ENCODE measurements at regions not wholly inside any gene's neighbourhood (a gene's known extent, or its start where the extent isn't known, plus 50 kb on each side); places are given as distances from the start of the nearest gene placed in this dataset.
A peak's percentile ranks its signal among the peaks of the same experiment; 100 is the strongest.

- H3K36me3 ChIP-seq (ENCODE audit: control insufficient read depth in 2 of 3, insufficient read depth in 3 of 3, low read length in 3 of 3) = no peaks in the 10 kb centered on the region
- intact Hi-C loops (cut with micrococcal nuclease) = no loop called here
- no peaks in the 10 kb centered on the region for H3K9me3 ChIP-seq (ENCODE audit: control insufficient read depth in 2 of 3, low read length in 3 of 3)
- ATAC-seq = no peak
- H3K27me3 ChIP-seq (ENCODE audit: control insufficient read depth in 2 of 2, insufficient read depth in 2 of 2, low read length in 2 of 2) = no peaks in the 10 kb centered on the region
- Mint-ChIP-seq H3K27ac (peak overlapping the region in 1 of 9 donors; percentile 77), H3K36me3 (no peaks in the 10 kb centered on the region), H3K4me1 (no peaks in the 10 kb centered on the region), H3K27me3 (no peaks in the 10 kb centered on the region), H3K4me3 (no peak overlapping the region), H3K9me3 (peaks cover 0 to 6% (median 0%) of the 10 kb centered on the region in 11 donors)
- ChIA-PET POLR2A (no interaction called here), CTCF (no interaction called here)
- H3K27ac ChIP-seq (ENCODE audit: low read depth, low read length) = no peak overlapping the region
- DNase-seq = no peak
- no peaks in the 10 kb centered on the region for H3K4me1 ChIP-seq (ENCODE audit: control insufficient read depth in 2 of 2, insufficient read depth in 2 of 2, low read length in 2 of 2)
- H3K4me3 ChIP-seq (ENCODE audit: low read length) = no peak overlapping the region
Measured at GRCh38 chrX:81054904-81055303, 146.8 kb downstream of the HMGN5 start.

- no peak overlapping the region for H3K4me3 ChIP-seq (ENCODE audit: low read length)
- H3K36me3 ChIP-seq (ENCODE audit: control insufficient read depth in 2 of 3, insufficient read depth in 3 of 3, low read length in 3 of 3) = no peaks in the 10 kb centered on the region
- H3K9me3 Mint-ChIP-seq = peaks cover 0 to 21% (median 3%) of the 10 kb centered on the region in 11 donors
- H3K27ac Mint-ChIP-seq = no peak overlapping the region
- ChIA-PET CTCF (no interaction called here), POLR2A (no interaction called here)
- H3K4me1 Mint-ChIP-seq = no peaks in the 10 kb centered on the region
- no peaks in the 10 kb centered on the region for H3K4me1 ChIP-seq (ENCODE audit: control insufficient read depth in 2 of 2, insufficient read depth in 2 of 2, low read length in 2 of 2)
- no peaks in the 10 kb centered on the region for H3K27me3 ChIP-seq (ENCODE audit: control insufficient read depth in 2 of 2, insufficient read depth in 2 of 2, low read length in 2 of 2)
- intact Hi-C loops (cut with micrococcal nuclease) = no loop called here
- DNase-seq (no peak), ATAC-seq (no peak)
- no peaks in the 10 kb centered on the region for H3K36me3 Mint-ChIP-seq
- no peaks in the 10 kb centered on the region for H3K27me3 Mint-ChIP-seq
- no peak overlapping the region for H3K4me3 Mint-ChIP-seq
- no peaks in the 10 kb centered on the region for H3K9me3 ChIP-seq (ENCODE audit: control insufficient read depth in 2 of 3, low read length in 3 of 3)
- H3K27ac ChIP-seq (ENCODE audit: low read depth, low read length) = no peak overlapping the region
Measured at GRCh38 chrX:81021478-81021877, 180.2 kb downstream of the HMGN5 start.

GRCh38 chrX:81003491-81004185 is 194.0 kb upstream of the BRWD3 start:
- POLR2A ChIA-PET = no interaction called here
- Histone ChIP-seq H3K36me3 (ENCODE audit: control insufficient read depth in 2 of 3, insufficient read depth in 3 of 3, low read length in 3 of 3) (no peaks in the 10 kb centered on the region), H3K4me3 (ENCODE audit: low read length) (no peak overlapping the region), H3K27ac (ENCODE audit: low read depth, low read length) (no peak overlapping the region), H3K9me3 (ENCODE audit: control insufficient read depth in 2 of 3, low read length in 3 of 3) (no peaks in the 10 kb centered on the region), H3K4me1 (ENCODE audit: control insufficient read depth in 2 of 2, insufficient read depth in 2 of 2, low read length in 2 of 2) (no peaks in the 10 kb centered on the region), H3K27me3 (ENCODE audit: control insufficient read depth in 2 of 2, insufficient read depth in 2 of 2, low read length in 2 of 2) (no peaks in the 10 kb centered on the region)
- no peak for DNase-seq
- H3K27ac Mint-ChIP-seq = no peak overlapping the region
- intact Hi-C loops (cut with micrococcal nuclease) = no loop called here
- ATAC-seq = no peak
- CTCF ChIA-PET = no interaction called here
- no peaks in the 10 kb centered on the region for H3K36me3 Mint-ChIP-seq
- H3K27me3 Mint-ChIP-seq = no peaks in the 10 kb centered on the region
- peaks cover 0 to 5% (median 0%) of the 10 kb centered on the region in 11 donors for H3K9me3 Mint-ChIP-seq
- no peaks in the 10 kb centered on the region for H3K4me1 Mint-ChIP-seq
- H3K4me3 Mint-ChIP-seq = no peak overlapping the region

GRCh38 chrX:80984118-80984517 is 174.4 kb upstream of the BRWD3 start:
- intact Hi-C loops (cut with micrococcal nuclease) = no loop called here
- CTCF ChIA-PET = no interaction called here

More at GRCh38 chrX:80984118-80984517, 174.4 kb upstream of the BRWD3 start:
- Mint-ChIP-seq H3K27ac (no peak overlapping the region), H3K27me3 (peaks cover 0 to 4% (median 0%) of the 10 kb centered on the region in 5 donors), H3K36me3 (peaks cover 0 to 4% (median 0%) of the 10 kb centered on the region in 5 donors), H3K4me1 (no peaks in the 10 kb centered on the region), H3K4me3 (no peak overlapping the region), H3K9me3 (peaks cover 0 to 30% (median 5%) of the 10 kb centered on the region in 11 donors)
- no peak for DNase-seq
- POLR2A ChIA-PET = no interaction called here
- H3K27me3 ChIP-seq (ENCODE audit: control insufficient read depth in 2 of 2, insufficient read depth in 2 of 2, low read length in 2 of 2) = no peaks in the 10 kb centered on the region
- H3K9me3 ChIP-seq (ENCODE audit: control insufficient read depth in 2 of 3, low read length in 3 of 3) = no peaks in the 10 kb centered on the region
- H3K4me1 ChIP-seq (ENCODE audit: control insufficient read depth in 2 of 2, insufficient read depth in 2 of 2, low read length in 2 of 2) = no peaks in the 10 kb centered on the region
- no peak for ATAC-seq
- no peak overlapping the region for H3K27ac ChIP-seq (ENCODE audit: low read depth, low read length)
- no peak overlapping the region for H3K4me3 ChIP-seq (ENCODE audit: low read length)
- no peaks in the 10 kb centered on the region for H3K36me3 ChIP-seq (ENCODE audit: control insufficient read depth in 2 of 3, insufficient read depth in 3 of 3, low read length in 3 of 3)

Measured in naive thymus-derived CD4-positive, alpha-beta T cell (primary cell).